ENCODE measurements at regions not wholly inside any gene's neighbourhood (a gene's known extent, or its start where the extent isn't known, plus 50 kb on each side); places are given as distances from the start of the nearest gene placed in this dataset.
"Not testable (repeated sequence)": the region's sequence is repeated elsewhere in the genome, so short reads cannot be mapped to it uniquely, and the experiment has no call there.

GRCh38 chr1:229151412-229151811, 119.5 kb upstream of the RAB4A start:
- TF ChIP-seq, protein P1, sequence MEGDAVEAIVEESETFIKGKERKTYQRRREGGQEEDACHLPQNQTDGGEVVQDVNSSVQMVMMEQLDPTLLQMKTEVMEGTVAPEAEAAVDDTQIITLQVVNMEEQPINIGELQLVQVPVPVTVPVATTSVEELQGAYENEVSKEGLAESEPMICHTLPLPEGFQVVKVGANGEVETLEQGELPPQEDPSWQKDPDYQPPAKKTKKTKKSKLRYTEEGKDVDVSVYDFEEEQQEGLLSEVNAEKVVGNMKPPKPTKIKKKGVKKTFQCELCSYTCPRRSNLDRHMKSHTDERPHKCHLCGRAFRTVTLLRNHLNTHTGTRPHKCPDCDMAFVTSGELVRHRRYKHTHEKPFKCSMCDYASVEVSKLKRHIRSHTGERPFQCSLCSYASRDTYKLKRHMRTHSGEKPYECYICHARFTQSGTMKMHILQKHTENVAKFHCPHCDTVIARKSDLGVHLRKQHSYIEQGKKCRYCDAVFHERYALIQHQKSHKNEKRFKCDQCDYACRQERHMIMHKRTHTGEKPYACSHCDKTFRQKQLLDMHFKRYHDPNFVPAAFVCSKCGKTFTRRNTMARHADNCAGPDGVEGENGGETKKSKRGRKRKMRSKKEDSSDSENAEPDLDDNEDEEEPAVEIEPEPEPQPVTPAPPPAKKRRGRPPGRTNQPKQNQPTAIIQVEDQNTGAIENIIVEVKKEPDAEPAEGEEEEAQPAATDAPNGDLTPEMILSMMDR (IDR thresholded peaks at IDR 0.05), result not testable (repeated sequence)
- not testable (repeated sequence) for TF ChIP-seq POLR2AphosphoS5 (IDR thresholded peaks at IDR 0.05); POLR2A (IDR thresholded peaks at IDR 0.05); EP300 (IDR thresholded peaks at IDR 0.05; ENCODE audit: low read depth)
